ENCODE measurements at regions not wholly inside any gene's neighbourhood (a gene's known extent, or its start where the extent isn't known, plus 50 kb on each side); places are given as distances from the start of the nearest gene placed in this dataset.

DNA sequence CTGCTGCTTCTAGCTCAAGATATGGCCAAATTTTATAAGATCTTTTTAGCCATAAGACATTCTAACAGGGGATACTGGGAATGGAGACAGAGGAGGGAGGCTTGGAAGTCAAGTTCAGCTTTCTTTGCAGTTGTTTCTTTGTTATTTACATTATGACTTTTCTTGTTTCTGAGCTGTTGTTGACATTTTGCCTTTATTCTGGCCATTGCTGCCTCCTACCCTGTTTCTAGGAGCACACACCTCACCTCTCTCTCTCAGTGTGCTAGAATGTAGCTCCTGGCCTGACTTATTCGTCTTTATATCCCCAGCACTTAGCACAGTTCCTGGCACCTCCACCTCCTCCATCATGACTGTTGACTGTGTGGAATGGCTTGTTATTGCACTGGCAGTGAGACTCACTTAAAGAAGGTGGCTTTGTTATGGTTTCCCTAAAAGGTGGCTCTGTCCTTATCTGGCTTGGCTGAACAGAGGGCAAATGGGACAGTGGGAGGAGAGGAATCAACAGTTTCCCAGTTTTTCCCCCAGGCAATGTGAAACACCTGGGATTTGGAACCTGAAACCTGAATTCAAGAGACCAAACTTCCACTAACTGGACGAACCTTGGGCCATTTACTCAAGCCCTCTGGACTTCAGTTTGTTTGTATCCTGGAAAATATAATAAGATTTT is 76.1 kb upstream of the PPP2R5A start:
- Histone ChIP-seq H3K27ac (ENCODE audit: low read depth, low read length) (peak overlapping the region; percentile 38), H3K9me3 (ENCODE audit: control insufficient read depth in 5 of 5, low read length in 5 of 5) (no peaks in the 10 kb centered on the region), H3K9ac (ENCODE audit: low read length in 5 of 5) (no peak overlapping the region), H3K4me3 (ENCODE audit: low read depth in 1 of 5, low read length in 5 of 5) (no peak overlapping the region), H3K36me3 (ENCODE audit: control insufficient read depth in 5 of 5, insufficient read depth in 5 of 5, low read length in 5 of 5) (no peaks in the 10 kb centered on the region), H3K4me1 (ENCODE audit: control insufficient read depth in 5 of 5, insufficient read depth in 5 of 5, low read length in 5 of 5) (peaks cover 3 to 45% (median 31%) of the 10 kb centered on the region in 5 donors), H3K27me3 (ENCODE audit: control insufficient read depth in 5 of 5, insufficient read depth in 4 of 5, low read length in 5 of 5) (no peaks in the 10 kb centered on the region)

DNA sequence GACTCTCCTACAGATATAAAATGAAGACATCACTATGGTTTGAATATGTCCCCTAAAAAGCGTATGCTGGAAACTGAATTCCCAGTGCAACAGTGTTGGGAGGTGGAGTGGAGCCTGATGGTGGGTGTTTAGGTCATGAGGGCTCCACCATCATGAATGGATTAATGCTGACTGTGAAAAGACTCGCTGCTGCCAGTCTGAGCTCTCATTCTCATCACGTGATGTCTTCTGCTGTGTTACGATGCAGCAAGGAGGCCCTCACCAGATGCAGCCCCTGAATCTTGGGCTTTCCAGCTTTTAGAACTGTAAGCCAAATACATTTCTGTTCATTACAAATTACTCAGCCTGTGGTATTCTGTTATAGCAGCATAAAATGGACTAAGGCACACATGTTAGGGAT is 73.8 kb upstream of the PPP2R5A start:
- Histone ChIP-seq H3K9ac (ENCODE audit: low read length in 5 of 5) (no peak overlapping the region), H3K9me3 (ENCODE audit: control insufficient read depth in 5 of 5, low read length in 5 of 5) (no peaks in the 10 kb centered on the region), H3K27ac (ENCODE audit: low read depth, low read length) (no peak overlapping the region), H3K27me3 (ENCODE audit: control insufficient read depth in 5 of 5, insufficient read depth in 4 of 5, low read length in 5 of 5) (no peaks in the 10 kb centered on the region), H3K4me3 (ENCODE audit: low read depth in 1 of 5, low read length in 5 of 5) (no peak overlapping the region), H3K36me3 (ENCODE audit: control insufficient read depth in 5 of 5, insufficient read depth in 5 of 5, low read length in 5 of 5) (no peaks in the 10 kb centered on the region), H3K4me1 (ENCODE audit: control insufficient read depth in 5 of 5, insufficient read depth in 5 of 5, low read length in 5 of 5) (peaks cover 3 to 38% (median 34%) of the 10 kb centered on the region in 5 donors)

DNA sequence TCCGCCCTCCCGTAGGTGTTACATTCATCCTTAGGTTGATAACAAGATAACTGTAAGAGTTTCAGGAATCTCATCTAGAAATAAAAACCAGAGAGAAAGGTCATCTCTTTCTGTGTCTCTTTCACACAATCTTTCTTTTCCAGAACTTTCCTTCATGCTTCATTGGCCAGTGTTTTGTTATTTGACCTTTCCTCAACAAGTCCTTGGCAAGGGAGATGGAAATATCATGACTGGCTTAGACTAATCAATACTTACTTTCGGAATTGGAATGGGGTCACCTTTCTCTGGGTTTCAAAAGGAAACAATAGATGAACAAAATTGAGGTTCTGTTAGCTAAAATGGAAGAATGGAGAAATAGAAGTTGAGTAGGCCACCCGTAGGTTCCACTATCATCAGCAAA is 72.9 kb upstream of the PPP2R5A start:
- Histone ChIP-seq H3K27me3 (ENCODE audit: control insufficient read depth in 5 of 5, insufficient read depth in 4 of 5, low read length in 5 of 5) (no peaks in the 10 kb centered on the region), H3K9ac (ENCODE audit: low read length in 5 of 5) (no peak overlapping the region), H3K4me1 (ENCODE audit: control insufficient read depth in 5 of 5, insufficient read depth in 5 of 5, low read length in 5 of 5) (peaks cover 3 to 31% (median 28%) of the 10 kb centered on the region in 5 donors), H3K36me3 (ENCODE audit: control insufficient read depth in 5 of 5, insufficient read depth in 5 of 5, low read length in 5 of 5) (no peaks in the 10 kb centered on the region), H3K27ac (ENCODE audit: low read depth, low read length) (peak overlapping the region; percentile 88), H3K4me3 (ENCODE audit: low read depth in 1 of 5, low read length in 5 of 5) (peak overlapping the region in 1 of 5 donors; percentile 9), H3K9me3 (ENCODE audit: control insufficient read depth in 5 of 5, low read length in 5 of 5) (no peaks in the 10 kb centered on the region)

DNA sequence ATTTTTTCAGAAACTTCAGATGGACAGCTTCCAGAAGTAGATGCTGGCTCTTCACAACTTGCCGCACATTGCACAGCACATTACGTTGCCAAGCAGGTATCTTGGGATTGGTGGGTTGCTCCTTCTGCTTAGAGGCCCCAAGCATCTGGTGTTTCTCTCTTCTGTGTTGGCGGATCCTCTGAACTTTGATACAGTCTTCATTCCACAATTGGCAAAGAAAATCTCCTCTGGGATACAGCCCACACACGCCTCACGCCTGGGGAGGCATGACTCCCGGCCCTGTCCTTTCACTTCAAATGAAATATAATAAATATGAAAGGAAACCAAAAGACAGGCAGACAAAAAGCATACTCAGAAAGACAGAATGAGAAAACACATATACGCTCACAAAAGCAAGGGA is 72.3 kb upstream of the PPP2R5A start:
- no peaks in the 10 kb centered on the region for H3K27me3 ChIP-seq (ENCODE audit: control insufficient read depth in 5 of 5, insufficient read depth in 4 of 5, low read length in 5 of 5)
- H3K27ac ChIP-seq (ENCODE audit: low read depth, low read length): peak overlapping the region; percentile 88
- peak overlapping the region in 1 of 5 donors; percentile 32 for H3K9ac ChIP-seq (ENCODE audit: low read length in 5 of 5)
- H3K9me3 ChIP-seq (ENCODE audit: control insufficient read depth in 5 of 5, low read length in 5 of 5): no peaks in the 10 kb centered on the region
- H3K4me1 ChIP-seq (ENCODE audit: control insufficient read depth in 5 of 5, insufficient read depth in 5 of 5, low read length in 5 of 5): peaks cover under 1 to 35% (median 30%) of the 10 kb centered on the region in 5 donors
- H3K36me3 ChIP-seq (ENCODE audit: control insufficient read depth in 5 of 5, insufficient read depth in 5 of 5, low read length in 5 of 5): no peaks in the 10 kb centered on the region
- peak overlapping the region in 1 of 5 donors; percentile 7 for H3K4me3 ChIP-seq (ENCODE audit: low read depth in 1 of 5, low read length in 5 of 5)

DNA sequence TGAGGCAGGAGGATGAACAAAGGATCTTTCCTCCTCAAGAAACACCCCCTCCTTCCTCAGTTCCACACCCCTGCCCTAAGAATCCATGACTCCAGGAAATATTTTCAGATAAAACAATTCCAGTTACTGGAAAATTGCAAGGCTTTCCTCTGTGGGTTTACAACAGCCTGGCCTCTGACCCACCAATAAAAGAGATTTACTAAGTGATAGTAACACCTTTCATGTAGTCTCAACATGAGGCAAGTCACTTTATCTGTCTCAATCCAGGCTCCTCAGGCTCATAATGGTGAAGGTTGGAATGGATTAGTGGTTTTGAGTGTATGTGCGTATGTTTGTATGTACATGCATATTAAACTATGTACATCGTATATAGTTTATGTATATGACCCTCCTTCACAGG is 71.4 kb upstream of the PPP2R5A start:
- Histone ChIP-seq H3K9me3 (ENCODE audit: control insufficient read depth in 5 of 5, low read length in 5 of 5) (no peaks in the 10 kb centered on the region), H3K9ac (ENCODE audit: low read length in 5 of 5) (peak overlapping the region in 1 of 5 donors; percentile 32), H3K4me1 (ENCODE audit: control insufficient read depth in 5 of 5, insufficient read depth in 5 of 5, low read length in 5 of 5) (peaks cover 6 to 41% (median 35%) of the 10 kb centered on the region in 5 donors), H3K36me3 (ENCODE audit: control insufficient read depth in 5 of 5, insufficient read depth in 5 of 5, low read length in 5 of 5) (no peaks in the 10 kb centered on the region), H3K4me3 (ENCODE audit: low read depth in 1 of 5, low read length in 5 of 5) (no peak overlapping the region), H3K27ac (ENCODE audit: low read depth, low read length) (peak overlapping the region; percentile 88), H3K27me3 (ENCODE audit: control insufficient read depth in 5 of 5, insufficient read depth in 4 of 5, low read length in 5 of 5) (no peaks in the 10 kb centered on the region)

DNA sequence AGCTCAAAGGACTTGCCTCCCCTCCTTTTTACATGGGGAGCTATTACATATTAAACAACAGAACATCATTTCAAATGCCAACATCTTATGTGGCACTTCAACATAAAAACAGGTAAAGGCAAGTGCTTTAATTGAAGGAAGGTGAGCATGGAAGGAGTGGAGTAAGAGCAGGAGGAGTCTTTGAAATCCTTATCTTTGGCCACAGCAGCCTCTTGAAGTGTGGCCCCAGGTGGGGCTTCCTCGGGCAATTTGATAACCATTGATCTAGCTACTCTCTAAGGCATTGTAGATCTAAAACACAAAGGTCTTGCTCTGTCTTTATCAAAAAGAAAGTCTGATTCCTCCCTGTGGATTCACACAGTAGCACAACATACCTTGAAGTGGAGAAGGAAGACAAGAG is 70.9 kb upstream of the PPP2R5A start:
- no peak overlapping the region for H3K4me3 ChIP-seq (ENCODE audit: low read depth in 1 of 5, low read length in 5 of 5)
- peak overlapping the region in 1 of 5 donors; percentile 32 for H3K9ac ChIP-seq (ENCODE audit: low read length in 5 of 5)
- peak overlapping the region; percentile 88 for H3K27ac ChIP-seq (ENCODE audit: low read depth, low read length)
- no peaks in the 10 kb centered on the region for H3K9me3 ChIP-seq (ENCODE audit: control insufficient read depth in 5 of 5, low read length in 5 of 5)
- no peaks in the 10 kb centered on the region for H3K27me3 ChIP-seq (ENCODE audit: control insufficient read depth in 5 of 5, insufficient read depth in 4 of 5, low read length in 5 of 5)
- peaks cover 7 to 46% (median 40%) of the 10 kb centered on the region in 5 donors for H3K4me1 ChIP-seq (ENCODE audit: control insufficient read depth in 5 of 5, insufficient read depth in 5 of 5, low read length in 5 of 5)
- no peaks in the 10 kb centered on the region for H3K36me3 ChIP-seq (ENCODE audit: control insufficient read depth in 5 of 5, insufficient read depth in 5 of 5, low read length in 5 of 5)

DNA sequence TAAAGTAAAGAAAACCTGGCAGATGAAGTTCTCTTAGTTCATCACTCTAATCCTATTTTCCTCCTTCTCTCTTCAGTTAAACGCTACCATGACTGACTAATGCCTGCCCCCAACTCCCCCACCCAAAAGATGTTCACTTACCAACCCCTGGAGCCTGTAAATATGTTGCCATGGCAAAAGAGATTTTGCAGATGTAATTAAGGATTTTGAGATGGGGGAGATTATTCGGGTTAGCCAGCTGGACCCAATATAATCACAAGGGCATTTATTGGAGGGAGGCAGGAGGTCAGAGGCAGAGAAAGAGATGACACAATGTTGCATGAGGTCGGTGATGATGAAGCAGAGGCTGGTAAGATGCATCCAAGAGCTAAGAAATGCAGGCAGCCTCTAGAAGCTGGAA is 69.3 kb upstream of the PPP2R5A start:
- Histone ChIP-seq H3K9ac (ENCODE audit: low read length in 5 of 5) (no peak overlapping the region), H3K4me1 (ENCODE audit: control insufficient read depth in 5 of 5, insufficient read depth in 5 of 5, low read length in 5 of 5) (peaks cover 7 to 46% (median 40%) of the 10 kb centered on the region in 5 donors), H3K4me3 (ENCODE audit: low read depth in 1 of 5, low read length in 5 of 5) (no peak overlapping the region), H3K27me3 (ENCODE audit: control insufficient read depth in 5 of 5, insufficient read depth in 4 of 5, low read length in 5 of 5) (no peaks in the 10 kb centered on the region), H3K9me3 (ENCODE audit: control insufficient read depth in 5 of 5, low read length in 5 of 5) (no peaks in the 10 kb centered on the region), H3K36me3 (ENCODE audit: control insufficient read depth in 5 of 5, insufficient read depth in 5 of 5, low read length in 5 of 5) (no peaks in the 10 kb centered on the region), H3K27ac (ENCODE audit: low read depth, low read length) (no peak overlapping the region)

DNA sequence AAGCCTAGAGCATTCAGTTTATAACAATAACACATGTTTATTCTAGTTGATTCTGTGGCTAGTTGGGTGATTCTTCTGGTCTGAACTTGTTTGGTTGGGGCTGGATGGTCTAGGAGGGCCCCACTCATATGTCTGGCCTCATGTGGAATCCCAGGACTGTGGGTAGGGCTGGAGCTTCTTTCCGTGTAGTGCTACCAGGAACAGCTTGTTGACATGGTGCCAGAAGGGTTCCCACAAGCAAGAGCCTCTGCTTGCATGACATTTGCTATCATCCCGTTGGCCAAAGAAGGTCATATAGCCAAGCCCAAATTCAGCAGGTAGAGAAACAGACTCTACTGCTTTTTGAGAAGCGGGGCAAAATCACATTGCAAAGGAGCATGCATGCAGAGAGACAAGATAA is 67.6 kb upstream of the PPP2R5A start:
- H3K36me3 ChIP-seq (ENCODE audit: control insufficient read depth in 5 of 5, insufficient read depth in 5 of 5, low read length in 5 of 5): no peaks in the 10 kb centered on the region
- H3K27ac ChIP-seq (ENCODE audit: low read depth, low read length): peak overlapping the region; percentile 68
- peaks cover 7 to 40% (median 36%) of the 10 kb centered on the region in 5 donors for H3K4me1 ChIP-seq (ENCODE audit: control insufficient read depth in 5 of 5, insufficient read depth in 5 of 5, low read length in 5 of 5)
- H3K9ac ChIP-seq (ENCODE audit: low read length in 5 of 5): peak overlapping the region in 1 of 5 donors; percentile 12
- H3K27me3 ChIP-seq (ENCODE audit: control insufficient read depth in 5 of 5, insufficient read depth in 4 of 5, low read length in 5 of 5): no peaks in the 10 kb centered on the region
- H3K4me3 ChIP-seq (ENCODE audit: low read depth in 1 of 5, low read length in 5 of 5): no peak overlapping the region
- H3K9me3 ChIP-seq (ENCODE audit: control insufficient read depth in 5 of 5, low read length in 5 of 5): no peaks in the 10 kb centered on the region

DNA sequence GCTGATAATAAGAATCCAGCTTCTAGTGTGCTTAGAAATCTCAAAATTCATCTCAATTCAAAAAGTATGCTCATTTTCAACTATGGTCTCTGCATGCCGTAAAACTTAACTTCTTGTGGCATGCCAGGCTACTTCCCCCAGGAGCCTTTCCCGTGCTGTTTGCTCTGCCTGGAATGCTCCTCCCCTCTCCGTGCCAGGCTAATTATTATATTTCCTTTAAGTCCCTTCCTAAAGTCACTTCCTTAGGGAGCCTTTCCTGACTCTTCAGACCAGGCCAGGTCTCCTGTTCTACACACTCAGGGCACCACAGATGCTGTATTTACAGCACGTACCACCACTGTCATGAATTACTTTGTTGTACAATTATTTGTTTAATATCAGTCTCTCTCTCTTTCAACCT is 67.1 kb upstream of the PPP2R5A start:
- no peak overlapping the region for H3K4me3 ChIP-seq (ENCODE audit: low read depth in 1 of 5, low read length in 5 of 5)
- no peaks in the 10 kb centered on the region for H3K36me3 ChIP-seq (ENCODE audit: control insufficient read depth in 5 of 5, insufficient read depth in 5 of 5, low read length in 5 of 5)
- peak overlapping the region in 2 of 5 donors; percentile 12 to 35 for H3K9ac ChIP-seq (ENCODE audit: low read length in 5 of 5)
- peak overlapping the region; percentile 68 for H3K27ac ChIP-seq (ENCODE audit: low read depth, low read length)
- peaks cover 7 to 36% (median 31%) of the 10 kb centered on the region in 5 donors for H3K4me1 ChIP-seq (ENCODE audit: control insufficient read depth in 5 of 5, insufficient read depth in 5 of 5, low read length in 5 of 5)
- H3K27me3 ChIP-seq (ENCODE audit: control insufficient read depth in 5 of 5, insufficient read depth in 4 of 5, low read length in 5 of 5): no peaks in the 10 kb centered on the region
- no peaks in the 10 kb centered on the region for H3K9me3 ChIP-seq (ENCODE audit: control insufficient read depth in 5 of 5, low read length in 5 of 5)

DNA sequence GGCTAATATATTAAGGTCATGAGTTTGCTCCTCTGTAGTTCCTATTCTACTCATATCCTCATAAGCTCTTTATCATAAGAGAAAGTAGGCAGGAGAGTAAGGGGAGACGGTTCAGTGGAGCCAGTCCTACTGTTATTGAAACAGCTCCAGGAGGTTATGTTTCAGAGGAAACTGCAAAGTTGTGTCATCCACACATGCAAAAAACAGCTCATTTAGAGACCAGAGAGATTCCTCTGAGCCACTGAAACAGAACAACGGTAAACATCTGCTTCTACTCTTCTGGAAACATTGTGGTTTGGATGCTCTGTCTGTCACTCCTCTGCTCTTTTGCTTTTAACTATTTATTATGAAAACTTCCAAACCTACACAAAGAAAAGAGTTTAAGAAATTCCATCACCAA is 66.3 kb upstream of the PPP2R5A start:
- no peaks in the 10 kb centered on the region for H3K27me3 ChIP-seq (ENCODE audit: control insufficient read depth in 5 of 5, insufficient read depth in 4 of 5, low read length in 5 of 5)
- H3K27ac ChIP-seq (ENCODE audit: low read depth, low read length): peak overlapping the region; percentile 68
- H3K9ac ChIP-seq (ENCODE audit: low read length in 5 of 5): peak overlapping the region in 1 of 5 donors; percentile 43
- H3K36me3 ChIP-seq (ENCODE audit: control insufficient read depth in 5 of 5, insufficient read depth in 5 of 5, low read length in 5 of 5): no peaks in the 10 kb centered on the region
- H3K4me1 ChIP-seq (ENCODE audit: control insufficient read depth in 5 of 5, insufficient read depth in 5 of 5, low read length in 5 of 5): peaks cover 7 to 27% (median 23%) of the 10 kb centered on the region in 5 donors
- no peak overlapping the region for H3K4me3 ChIP-seq (ENCODE audit: low read depth in 1 of 5, low read length in 5 of 5)
- H3K9me3 ChIP-seq (ENCODE audit: control insufficient read depth in 5 of 5, low read length in 5 of 5): no peaks in the 10 kb centered on the region

Data from subcutaneous abdominal adipose tissue (tissue), 5 donors.